ENCODE measurements at regions not wholly inside any gene's neighbourhood (a gene's known extent, or its start where the extent isn't known, plus 50 kb on each side); places are given as distances from the start of the nearest gene placed in this dataset.

- TF ChIP-seq ZNF592 (IDR thresholded peaks at IDR 0.05) (no peak), PML (IDR thresholded peaks at IDR 0.05; ENCODE audit: low read length) (no peak), TBL1XR1 (IDR thresholded peaks at IDR 0.05; ENCODE audit: low read depth, low read length) (no peak), ZZZ3 (IDR thresholded peaks at IDR 0.05; ENCODE audit: control insufficient read depth, insufficient read length, low read depth) (no peak), RCOR1 (conservative IDR thresholded peaks at IDR 0.05; ENCODE audit: low read depth, low read length) (no peak; the same call in 1 of the 2 replicates), CHD1 (IDR thresholded peaks at IDR 0.05; ENCODE audit: low read depth, low read length) (no peak), ASH2L (IDR thresholded peaks at IDR 0.05; ENCODE audit: borderline replicate concordance, low read depth) (peak; percentile 53; the same call in 1 of the 2 replicates), HDAC6 (IDR thresholded peaks at IDR 0.05; ENCODE audit: unreplicated experiment) (no peak), USF1 (IDR thresholded peaks at IDR 0.05; ENCODE audit: borderline replicate concordance, extremely low read length, insufficient read depth, low read depth, low read length) (no peak), HCFC1 (IDR thresholded peaks at IDR 0.05; ENCODE audit: low read length) (no peak), EZH2 (IDR thresholded peaks at IDR 0.05; ENCODE audit: borderline replicate concordance, control insufficient read depth, low read depth, low read length) (no peak), PAX5 (IDR thresholded peaks at IDR 0.05; ENCODE audit: borderline replicate concordance, low read depth, low read length) (no peak), TCF7 (IDR thresholded peaks at IDR 0.05; ENCODE audit: borderline replicate concordance) (no peak), STAT1 (conservative IDR thresholded peaks at IDR 0.05) (no peak), EED (IDR thresholded peaks at IDR 0.05; ENCODE audit: low read depth) (peak; percentile 54; the same call in 1 of the 2 replicates), TCF3 (IDR thresholded peaks at IDR 0.05; ENCODE audit: borderline replicate concordance, insufficient read depth, low read depth, low read length) (0 out of 2 replicates have a peak, but pooled peaks have one; percentile 54), ETV6 (conservative IDR thresholded peaks at IDR 0.05 in 1 of 2, IDR thresholded peaks at IDR 0.05 in 1 of 2; ENCODE audit: borderline replicate concordance in 1 of 2, low read depth in 1 of 2) (0 out of 4 replicates have a peak, but pooled peaks of 1 of the 2 experiments have one; percentile 22), TCF12 (IDR thresholded peaks at IDR 0.05; ENCODE audit: low read depth, low read length) (peak; percentile 79; the same call in 1 of the 2 replicates), NFXL1 (IDR thresholded peaks at IDR 0.05; ENCODE audit: borderline replicate concordance) (no peak), CEBPB (IDR thresholded peaks at IDR 0.05; ENCODE audit: borderline replicate concordance in 1 of 2, low read depth in 2 of 2, low read length in 2 of 2) (no peak), NR2C2 (IDR thresholded peaks at IDR 0.05; ENCODE audit: borderline replicate concordance, control insufficient read depth, insufficient read length, low read depth) (no peak), NFYB (IDR thresholded peaks at IDR 0.05; ENCODE audit: insufficient read depth, low read depth, low read length) (no peak), RFX5 (IDR thresholded peaks at IDR 0.05; ENCODE audit: low read depth, low read length) (no peak), EGR1 (IDR thresholded peaks at IDR 0.05; ENCODE audit: borderline replicate concordance in 1 of 2, low read depth in 2 of 2, low read length in 2 of 2) (peak in 1 of 2 experiments; percentile 60; a peak in 1 of 3 replicates), CBFB (IDR thresholded peaks at IDR 0.05; ENCODE audit: low read depth) (no peak), ATF3 (IDR thresholded peaks at IDR 0.05; ENCODE audit: borderline replicate concordance, extremely low read depth, low read depth, low read length) (no peak)
Observed at GRCh38 chr18:51655327-51655698, 457.8 kb upstream of the MEX3C start (continued).

Data from GM12878 (cell line).